ENCODE measurements at regions not wholly inside any gene's neighbourhood (a gene's known extent, or its start where the extent isn't known, plus 50 kb on each side); places are given as distances from the start of the nearest gene placed in this dataset.

GRCh38 chr11:122509899-122510298, 145.6 kb upstream of the UBASH3B start:
- TF ChIP-seq EZH2 (IDR thresholded peaks at IDR 0.05; ENCODE audit: low read length) (no peak), CTCF (optimal IDR thresholded peaks at IDR 0.05 in 1 of 3, IDR thresholded peaks at IDR 0.05 in 1 of 3, conservative IDR thresholded peaks at IDR 0.05 in 1 of 3; ENCODE audit: extremely low read depth in 1 of 3, insufficient read depth in 2 of 3, low read length in 3 of 3) (no peak)
